ENCODE measurements at regions not wholly inside any gene's neighbourhood (a gene's known extent, or its start where the extent isn't known, plus 50 kb on each side); places are given as distances from the start of the nearest gene placed in this dataset.
"Not testable (repeated sequence)": the region's sequence is repeated elsewhere in the genome, so short reads cannot be mapped to it uniquely, and the experiment has no call there.

- Histone ChIP-seq H3K27me3 (replicated peaks in 1 of 7) (peaks cover 0 to 4% (median 0%) of the 10 kb centered on the region in 7 donors), H3K4me3 (no peak overlapping the region), H3K27ac (peak overlapping the region in 3 of 8 donors; percentile 54 to 71 (median 59)), H3K9me3 (no peaks in the 10 kb centered on the region), H3K36me3 (no peaks in the 10 kb centered on the region), H3K4me1 (peaks cover 0 to 14% (median 0%) of the 10 kb centered on the region in 6 donors)
- DNase-seq = no peak
- intact Hi-C loops (cut with DNase I; ENCODE audit: low total_unique reads) = no loop called here
- TF ChIP-seq POLR2A (IDR thresholded peaks at IDR 0.05) (no peak), POLR2AphosphoS5 (IDR thresholded peaks at IDR 0.05) (no peak), CTCF (IDR thresholded peaks at IDR 0.05 in 8 of 11, conservative IDR thresholded peaks at IDR 0.05 in 3 of 11) (no peak)
- 76 to 84% (median 80%) methylated on average over 5 of the region's 5 CpGs for WGBS, 5 donors
Measured at GRCh38 chr15:22263738-22264137, 183.4 kb downstream of the OR4M2 start.

DNA sequence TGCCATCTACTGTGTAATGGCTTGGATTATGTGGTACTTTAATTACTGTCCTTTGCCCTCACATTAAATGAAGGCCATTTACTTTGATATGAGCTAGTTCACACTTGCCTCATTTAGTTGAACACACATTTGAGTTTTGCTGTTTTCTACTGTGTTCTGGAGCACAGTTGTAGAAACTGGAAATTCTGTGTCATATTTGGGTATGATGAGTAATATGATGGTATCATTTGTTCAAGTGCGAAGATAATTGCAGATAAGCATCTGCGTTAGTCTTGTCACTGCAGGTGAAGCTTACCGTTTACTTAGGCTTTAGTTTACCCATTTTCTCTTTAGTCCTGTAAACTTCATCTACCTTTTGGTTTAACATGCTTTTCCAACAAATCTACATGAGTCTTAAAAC, 183.9 kb downstream of the OR4M2 start:
- H3K9me3 ChIP-seq; H3K4me3 ChIP-seq; H3K36me3 ChIP-seq; intact Hi-C loops (cut with DNase I; ENCODE audit: low total_unique reads); DNase-seq; H3K27me3 ChIP-seq (replicated peaks in 1 of 7): not testable (repeated sequence)
- Histone ChIP-seq H3K27ac (peak overlapping the region in 4 of 8 donors; percentile 7 to 71 (median 56)), H3K4me1 (peaks cover 0 to 14% (median 0%) of the 10 kb centered on the region in 6 donors)
- 72 to 90% (median 82%) methylated on average over 3 of the region's 3 CpGs for WGBS, 5 donors

DNA sequence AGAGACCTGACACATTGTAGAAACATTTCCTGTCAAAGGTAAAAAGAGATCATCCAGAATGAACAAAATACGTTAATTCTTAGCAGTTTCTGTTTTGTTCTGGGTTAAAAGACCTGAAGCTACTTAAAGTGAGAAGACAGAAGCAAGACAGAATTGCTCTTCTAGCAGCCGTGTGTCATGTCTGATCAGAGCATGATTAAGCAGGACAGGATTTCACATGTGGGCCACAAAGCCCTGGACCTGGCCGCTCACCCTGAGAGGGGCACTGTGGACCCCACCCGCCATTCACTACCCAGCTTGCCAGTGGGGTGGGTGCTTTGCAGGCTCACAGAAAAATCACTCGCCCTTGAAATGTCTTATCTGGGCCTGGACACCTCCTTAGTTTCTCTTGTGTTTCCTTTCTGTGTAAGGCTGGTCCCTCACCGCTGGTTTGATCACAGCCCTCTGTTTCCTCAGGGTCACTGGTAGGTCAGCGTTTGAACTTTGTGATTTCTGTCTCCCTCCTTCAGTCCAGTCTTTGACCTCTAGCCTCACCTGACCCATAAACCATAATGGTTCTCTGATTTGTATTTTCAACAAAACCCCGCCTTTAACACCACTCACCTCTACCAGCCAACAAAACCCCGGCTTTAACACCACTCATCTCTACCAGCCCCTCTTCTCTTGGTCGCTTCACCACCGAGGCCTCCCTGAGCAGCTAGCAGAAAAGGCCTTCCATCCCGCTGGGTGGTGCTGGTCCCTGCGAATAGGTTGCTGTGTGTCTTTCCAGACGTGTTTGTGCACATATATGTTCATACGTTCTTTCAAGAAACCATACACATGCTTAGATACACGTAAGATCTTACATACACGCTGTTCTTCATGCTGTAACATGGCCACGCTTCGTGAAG, 185.0 kb downstream of the OR4M2 start:
- H3K27me3 ChIP-seq (replicated peaks in 1 of 7) = no peaks in the 10 kb centered on the region
- H3K36me3 ChIP-seq = no peaks in the 10 kb centered on the region
- H3K9me3 ChIP-seq = no peaks in the 10 kb centered on the region
- TF ChIP-seq POLR2AphosphoS5 (IDR thresholded peaks at IDR 0.05) = no peak
- 72 to 78% (median 77%) methylated on average over 19 of the region's 19 CpGs for WGBS, 5 donors
- no peak overlapping the region for H3K4me3 ChIP-seq
- H3K27ac ChIP-seq = peak overlapping the region in 7 of 8 donors; percentile 24 to 75 (median 52)
- peak; percentile 76 for DNase-seq
- intact Hi-C loops (cut with DNase I; ENCODE audit: low total_unique reads) = no loop called here
- peaks cover 0 to 14% (median 0%) of the 10 kb centered on the region in 6 donors for H3K4me1 ChIP-seq

DNA sequence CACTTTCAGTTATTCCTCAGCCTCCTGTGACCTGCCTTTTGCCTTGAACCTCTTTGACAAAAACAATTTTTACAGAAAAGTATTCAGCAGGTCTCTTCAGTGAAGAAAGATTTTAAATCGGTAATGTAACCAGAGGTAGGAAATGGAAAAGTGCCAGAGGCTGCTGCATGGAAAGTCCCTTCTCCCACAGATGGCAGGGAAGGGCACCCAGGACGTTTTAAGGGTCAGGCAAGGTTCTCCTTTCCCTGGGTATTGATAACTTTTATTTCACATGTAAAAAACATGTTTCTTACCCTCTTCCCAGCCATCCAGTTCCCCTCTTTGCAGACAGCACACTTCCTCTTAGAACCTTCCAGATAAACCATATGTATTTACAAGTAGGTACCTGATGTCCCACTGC, 185.6 kb downstream of the OR4M2 start:
- Histone ChIP-seq H3K27me3 (replicated peaks in 1 of 7) (no peaks in the 10 kb centered on the region), H3K9me3 (no peaks in the 10 kb centered on the region), H3K4me3 (no peak overlapping the region), H3K4me1 (peaks cover 0 to 14% (median 0%) of the 10 kb centered on the region in 6 donors), H3K27ac (peak overlapping the region in 5 of 8 donors; percentile 24 to 75 (median 54)), H3K36me3 (no peaks in the 10 kb centered on the region)
- 35 to 65% (median 48%) methylated on average over 2 of the region's 2 CpGs for WGBS, 5 donors
- TF ChIP-seq POLR2A (IDR thresholded peaks at IDR 0.05) (no peak), POLR2AphosphoS5 (IDR thresholded peaks at IDR 0.05) (no peak), CTCF (IDR thresholded peaks at IDR 0.05 in 8 of 11, conservative IDR thresholded peaks at IDR 0.05 in 3 of 11) (no peak)
- intact Hi-C loops (cut with DNase I; ENCODE audit: low total_unique reads) = no loop called here
- DNase-seq = no peak

DNA sequence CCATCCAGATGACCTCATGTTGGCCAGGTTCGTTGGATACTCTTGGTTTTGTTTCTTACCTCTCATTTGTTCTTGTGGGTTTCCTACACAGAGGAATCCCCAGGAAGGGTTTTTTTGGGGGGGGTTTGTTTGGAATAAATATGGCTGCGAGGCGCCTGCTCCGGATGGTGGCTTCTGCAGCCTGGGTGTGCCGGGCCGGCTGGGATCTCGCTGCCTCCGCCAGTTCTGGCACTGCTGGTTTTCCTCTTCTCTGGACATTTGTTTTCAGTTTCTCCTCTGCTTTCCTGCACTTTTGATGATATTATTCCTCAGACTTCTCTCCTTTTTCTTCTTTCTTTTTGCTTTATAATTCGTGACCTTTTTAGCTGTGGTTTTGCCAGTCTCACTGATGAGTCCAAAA, 187.4 kb downstream of the OR4M2 start:
- H3K27ac ChIP-seq = no peak overlapping the region
- no peaks in the 10 kb centered on the region for H3K36me3 ChIP-seq
- 85 to 93% (median 92%) methylated on average over 9 of the region's 9 CpGs for WGBS, 5 donors
- H3K4me3 ChIP-seq = no peak overlapping the region
- H3K9me3 ChIP-seq = no peaks in the 10 kb centered on the region
- DNase-seq = no peak
- intact Hi-C loops (cut with DNase I; ENCODE audit: low total_unique reads) = no loop called here
- no peaks in the 10 kb centered on the region for H3K27me3 ChIP-seq (replicated peaks in 1 of 7)
- peaks cover 0 to 10% (median 0%) of the 10 kb centered on the region in 6 donors for H3K4me1 ChIP-seq
- no peak for TF ChIP-seq CTCF (IDR thresholded peaks at IDR 0.05 in 8 of 11, conservative IDR thresholded peaks at IDR 0.05 in 3 of 11)
- TF ChIP-seq POLR2AphosphoS5 (IDR thresholded peaks at IDR 0.05) = no peak
- TF ChIP-seq POLR2A (IDR thresholded peaks at IDR 0.05) = no peak

- DNase-seq; H3K4me1 ChIP-seq; H3K36me3 ChIP-seq; intact Hi-C loops (cut with DNase I; ENCODE audit: low total_unique reads); H3K9me3 ChIP-seq; H3K27ac ChIP-seq; H3K4me3 ChIP-seq; H3K27me3 ChIP-seq (replicated peaks in 1 of 7): not testable (repeated sequence)
- WGBS, 5 donors = 79 to 89% (median 82%) methylated on average over 5 of the region's 5 CpGs
Measured at GRCh38 chr15:22268201-22268600, 187.9 kb downstream of the OR4M2 start.

GRCh38 chr15:22268654-22269053, 188.3 kb downstream of the OR4M2 start:
- DNase-seq; H3K27me3 ChIP-seq (replicated peaks in 1 of 7); H3K4me3 ChIP-seq; H3K9me3 ChIP-seq; H3K36me3 ChIP-seq; H3K4me1 ChIP-seq; intact Hi-C loops (cut with DNase I; ENCODE audit: low total_unique reads); H3K27ac ChIP-seq: not testable (repeated sequence)
- WGBS, 5 donors = 49 to 64% (median 54%) methylated on average over 6 of the region's 6 CpGs

Measured in spleen (tissue), 11 donors.